GM21576 (cell line): ENCODE measurements at regions not wholly inside any gene's neighbourhood (a gene's known extent, or its start where the extent isn't known, plus 50 kb on each side); places are given as distances from the start of the nearest gene placed in this dataset.

ENCODE experiments used
- ATAC-seq: cut with Tn5 transposase; IDR thresholded peaks from one replicate; pipeline ENCODE4 v1.9.1; 2021; ENCODE audit warnings: mild to moderate bottlenecking, moderate library complexity; ENCODE audit not compliant: unreplicated experiment

DNA sequence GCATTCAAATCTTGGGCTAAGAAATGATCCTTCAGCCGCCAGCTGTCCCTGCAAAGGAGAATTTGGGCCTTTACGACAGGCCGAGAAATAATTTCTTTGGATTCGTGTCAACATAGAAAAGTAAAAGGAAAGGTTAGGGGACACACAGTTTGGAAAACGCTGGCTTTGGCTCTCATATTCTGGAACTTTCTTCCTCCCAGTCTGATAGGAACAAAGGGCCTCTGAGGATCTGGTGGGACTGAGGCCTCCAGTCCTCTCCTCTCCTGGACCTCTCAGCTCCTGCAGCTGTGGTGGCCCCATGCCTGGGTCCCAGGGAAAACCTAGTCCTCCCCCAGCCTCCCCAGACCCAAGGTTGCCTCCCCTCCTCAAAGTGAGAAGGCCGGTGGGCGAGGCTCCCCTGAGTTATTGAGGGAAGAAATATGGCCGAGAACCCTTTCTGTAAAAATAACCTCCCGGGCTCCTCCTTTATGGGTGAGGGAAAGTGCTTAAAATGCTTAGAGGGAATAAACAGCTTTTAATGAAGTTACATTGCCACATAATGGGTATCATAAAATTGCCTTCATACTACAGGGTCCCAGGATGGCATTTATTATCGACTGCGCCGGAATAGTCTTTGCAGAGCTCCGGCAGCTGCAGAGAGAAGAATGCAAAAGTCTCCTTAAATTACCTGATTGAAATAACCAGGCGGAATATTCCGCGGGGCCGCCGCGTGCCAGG, 188.3 kb downstream of the PHETA1 start:
- ATAC-seq: no peak

- no peak for ATAC-seq
Observed at GRCh38 chr12:111178181-111179081, 190.5 kb downstream of the PHETA1 start.

- ATAC-seq: no peak
Observed at GRCh38 chr12:111175396-111176094, 193.3 kb downstream of the PHETA1 start.

GRCh38 chr12:111174961-111175345, 193.9 kb downstream of the PHETA1 start:
- ATAC-seq: no peak

DNA sequence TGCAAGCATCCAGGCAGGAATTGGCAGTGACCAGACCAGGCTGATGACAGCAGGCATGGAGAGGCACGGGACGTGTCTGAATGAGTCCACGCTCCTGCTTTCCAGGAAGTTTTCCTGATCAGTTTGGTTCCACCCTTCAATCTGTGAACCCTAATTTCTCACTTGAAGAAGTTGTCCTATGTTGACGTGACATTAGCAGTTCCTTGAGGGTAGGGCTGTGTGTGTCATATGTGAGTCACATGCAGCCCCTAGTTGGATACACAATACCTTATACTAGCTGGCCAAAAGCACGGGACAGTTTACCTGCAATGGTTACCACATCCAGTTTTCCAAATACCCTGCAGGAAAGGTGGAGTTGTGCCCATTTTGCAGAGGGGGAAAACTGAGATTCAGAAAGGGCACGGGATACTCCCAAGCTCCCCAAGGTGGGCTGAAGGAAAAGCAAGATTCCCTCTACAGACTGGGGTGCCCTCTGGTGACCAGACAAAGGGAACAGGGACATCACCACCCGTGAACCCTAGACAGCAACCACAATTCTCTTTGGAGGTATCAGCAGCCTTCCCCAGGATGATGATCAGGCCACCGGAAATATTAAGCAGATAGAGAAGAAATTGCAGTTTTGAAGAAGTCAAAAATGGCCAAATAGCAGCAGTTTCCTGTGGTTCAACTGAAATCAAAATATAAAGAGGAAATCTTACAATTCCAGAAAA, 194.5 kb downstream of the PHETA1 start:
- ATAC-seq: no peak

DNA sequence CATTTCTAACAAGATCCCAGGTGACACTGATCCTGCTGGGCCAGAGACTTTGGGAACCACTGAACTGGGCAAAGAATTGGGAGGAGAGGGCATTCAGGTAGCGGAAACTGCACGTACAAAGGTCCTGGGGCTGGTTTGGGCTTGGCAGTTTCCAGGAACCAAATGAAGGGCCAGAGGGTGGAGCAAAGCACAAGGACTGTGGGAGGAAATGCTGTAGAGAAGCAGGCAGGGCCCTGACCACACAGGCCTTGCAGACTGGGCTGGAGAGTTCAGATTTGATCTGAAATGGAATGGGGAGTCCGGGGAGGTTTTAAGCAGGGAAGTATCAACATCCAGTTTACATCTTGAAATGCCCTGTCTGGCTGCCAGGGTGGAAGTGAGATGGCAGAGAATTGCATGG, 195.1 kb downstream of the PHETA1 start:
- no peak for ATAC-seq

DNA sequence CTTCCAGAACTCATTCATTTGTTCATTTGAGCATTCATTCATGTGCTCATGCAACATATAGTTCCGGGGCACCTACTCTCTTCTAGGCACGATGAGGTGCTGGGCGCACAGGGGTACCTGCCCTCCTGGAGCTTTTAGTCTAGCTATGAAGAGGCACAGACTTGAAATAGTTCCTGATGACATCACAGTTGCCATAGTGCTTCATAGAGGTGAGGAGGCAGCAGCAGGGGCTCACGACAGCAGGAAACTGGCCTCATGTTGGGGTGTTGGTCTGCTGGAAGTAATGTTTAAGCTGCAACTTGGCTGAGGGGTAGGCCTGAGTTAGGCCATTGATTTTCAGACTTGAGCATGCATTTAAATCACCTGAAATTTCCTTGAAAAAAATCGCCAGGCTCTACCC, 195.5 kb downstream of the PHETA1 start:
- no peak for ATAC-seq

DNA sequence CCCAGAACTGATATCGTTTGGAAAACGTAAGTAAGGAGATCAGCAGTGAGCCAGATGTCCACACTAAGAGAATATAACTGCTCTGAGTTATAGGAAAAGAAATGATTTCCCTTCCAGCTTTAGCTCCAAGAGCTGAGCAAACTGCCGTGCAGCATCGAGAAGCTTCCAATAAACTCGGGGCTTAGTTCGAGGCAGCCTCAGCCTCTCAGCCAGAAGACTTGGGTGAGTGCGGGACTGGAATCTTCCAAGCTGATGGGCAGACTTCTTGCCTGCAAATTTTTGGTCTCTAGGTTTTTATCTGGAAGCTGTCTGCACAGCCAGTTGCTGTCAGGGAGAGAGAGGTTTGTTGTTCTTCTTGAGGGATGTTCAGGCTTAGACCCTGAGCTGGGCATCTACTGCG, 196.1 kb downstream of the PHETA1 start:
- ATAC-seq: no peak

- no peak for ATAC-seq
Observed at GRCh38 chr12:111171832-111172231, 197.1 kb downstream of the PHETA1 start.

GRCh38 chr12:111171345-111171744, 197.6 kb downstream of the PHETA1 start:
- ATAC-seq: no peak

DNA sequence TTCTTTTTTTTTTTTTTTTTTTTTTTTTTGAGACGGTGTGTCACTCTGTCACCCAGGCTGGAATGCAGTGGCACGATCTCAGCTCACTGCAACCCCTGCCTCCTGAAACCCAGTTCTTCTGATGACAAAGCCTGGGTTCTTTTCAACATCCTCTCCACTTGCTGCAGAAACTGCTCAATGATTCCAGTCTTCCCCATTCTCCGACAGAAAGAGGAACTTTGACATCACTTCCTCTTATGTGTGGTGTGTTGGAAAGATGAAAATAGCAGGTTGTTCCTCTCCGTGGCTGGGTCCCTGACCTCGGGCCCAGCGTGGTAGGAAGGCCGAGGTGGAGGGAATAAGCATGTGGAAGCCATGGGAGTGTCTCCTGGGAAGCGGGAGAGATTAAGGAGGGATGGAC, 198.4 kb downstream of the PHETA1 start:
- ATAC-seq: no peak

DNA sequence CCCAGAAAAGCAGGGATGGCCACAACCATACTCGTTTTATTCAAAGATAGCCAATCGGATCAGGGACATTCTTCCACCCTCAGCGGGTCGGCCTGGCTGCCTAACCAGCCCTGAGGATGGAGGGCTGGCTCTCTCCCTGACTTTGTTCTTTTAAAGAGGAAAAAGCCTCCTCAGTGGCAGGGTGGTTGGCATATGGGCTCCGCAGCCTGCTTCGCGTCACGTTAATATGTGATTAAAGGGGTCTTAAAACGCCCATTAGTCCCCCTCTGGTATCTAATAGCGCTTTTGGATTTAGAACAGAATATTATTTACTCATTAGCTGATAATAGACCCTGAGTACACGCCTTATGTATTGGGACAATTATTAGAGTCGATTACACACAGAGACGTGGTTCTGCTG, 199.4 kb downstream of the PHETA1 start:
- no peak for ATAC-seq

- no peak for ATAC-seq
Observed at GRCh38 chr12:111169032-111169431, 199.9 kb downstream of the PHETA1 start.

DNA sequence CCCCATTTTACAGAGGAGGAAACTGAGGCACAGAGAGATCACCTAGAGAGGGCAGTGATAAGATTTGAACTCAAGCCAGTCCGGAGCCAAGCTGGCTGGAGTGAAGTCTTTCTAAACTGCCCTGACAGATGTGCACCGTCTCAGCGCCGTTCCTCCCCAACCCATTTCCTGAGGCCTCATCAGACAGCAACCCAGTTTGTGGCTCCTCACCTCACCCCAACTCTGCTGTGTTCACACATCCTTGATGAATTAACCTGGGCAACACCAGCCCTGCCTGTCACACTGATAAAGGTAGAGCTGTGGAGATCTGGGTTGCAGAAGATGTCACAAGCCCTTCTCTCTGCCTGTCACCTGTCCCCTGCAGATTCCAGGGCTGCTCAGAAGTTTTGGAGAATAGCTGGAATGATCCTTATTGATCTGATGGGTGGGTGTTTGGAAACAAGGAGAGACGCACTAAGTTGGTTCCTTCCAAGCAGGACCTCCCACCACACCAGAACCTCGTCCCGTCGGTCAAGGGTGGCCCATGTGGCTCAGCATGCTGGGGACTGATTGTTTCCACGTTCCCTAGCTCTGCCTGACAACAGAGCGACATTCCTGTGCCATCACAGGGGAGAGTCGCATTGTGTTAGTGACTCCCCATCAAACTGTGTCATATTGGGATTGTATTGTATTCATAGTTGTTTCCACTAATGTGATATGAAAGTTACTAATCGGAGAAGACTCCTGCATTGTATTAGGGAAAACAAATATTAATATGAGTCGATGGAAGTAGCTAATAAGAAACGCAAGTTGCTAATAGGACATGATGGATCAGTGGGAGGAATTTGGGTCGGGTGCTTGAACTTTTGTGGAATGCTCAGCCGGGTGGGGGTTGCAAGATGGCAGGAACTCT, 200.6 kb downstream of the PHETA1 start:
- no peak for ATAC-seq

- no peak for ATAC-seq
Observed at GRCh38 chr12:111166779-111167540, 201.9 kb downstream of the PHETA1 start.

DNA sequence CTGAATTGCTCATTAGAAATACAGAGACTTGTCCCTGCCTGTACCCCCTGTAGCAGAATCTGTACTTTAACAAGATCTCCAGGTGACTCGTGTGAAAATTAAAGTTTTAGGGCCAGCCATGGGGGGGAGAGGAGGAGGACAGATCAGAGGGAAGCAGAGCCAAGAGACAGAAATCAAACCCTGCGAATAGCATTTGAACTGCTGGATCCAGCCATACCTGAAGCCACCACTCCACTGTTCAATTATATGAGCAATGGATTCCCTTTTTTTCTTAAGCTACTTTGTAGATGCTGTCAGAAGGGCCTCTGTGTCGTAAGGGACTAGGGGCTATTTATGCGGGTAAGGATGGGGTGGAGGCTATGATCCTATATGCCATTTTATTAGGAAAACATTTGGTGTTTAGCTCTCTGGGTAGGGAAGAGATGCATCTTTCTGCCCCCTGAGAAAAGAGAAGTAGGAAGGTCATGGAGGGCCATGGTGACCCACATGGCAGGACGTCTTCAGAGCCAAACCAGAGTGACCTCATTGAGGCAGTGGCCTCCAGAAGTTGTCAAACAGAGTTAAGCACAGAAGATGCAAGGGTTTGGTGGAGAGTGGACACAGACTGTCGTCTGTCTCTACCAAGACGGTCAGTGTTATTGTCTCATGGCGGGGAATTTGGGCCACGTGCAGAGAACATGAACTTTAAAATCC, 203.9 kb downstream of the PHETA1 start:
- no peak for ATAC-seq

DNA sequence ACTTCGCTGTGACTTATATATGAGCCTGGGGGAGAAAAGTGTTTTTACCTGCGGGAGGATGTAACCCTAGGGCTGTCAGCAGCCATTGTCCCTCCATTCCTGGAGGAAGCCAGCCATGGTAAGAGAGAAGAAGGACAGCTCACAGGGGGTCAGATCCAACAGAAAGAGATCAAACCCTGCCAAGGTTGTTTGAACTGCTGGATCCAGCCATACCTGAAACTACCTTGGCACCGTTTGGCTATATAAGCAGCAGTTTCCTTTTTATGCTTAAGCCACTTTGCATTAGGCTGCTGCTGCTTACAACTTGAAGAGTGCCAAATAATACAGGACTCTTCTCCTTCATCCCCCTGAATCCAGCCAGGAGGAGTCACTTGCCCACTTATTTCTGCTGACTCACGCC, 205.5 kb downstream of the PHETA1 start:
- ATAC-seq: no peak

DNA sequence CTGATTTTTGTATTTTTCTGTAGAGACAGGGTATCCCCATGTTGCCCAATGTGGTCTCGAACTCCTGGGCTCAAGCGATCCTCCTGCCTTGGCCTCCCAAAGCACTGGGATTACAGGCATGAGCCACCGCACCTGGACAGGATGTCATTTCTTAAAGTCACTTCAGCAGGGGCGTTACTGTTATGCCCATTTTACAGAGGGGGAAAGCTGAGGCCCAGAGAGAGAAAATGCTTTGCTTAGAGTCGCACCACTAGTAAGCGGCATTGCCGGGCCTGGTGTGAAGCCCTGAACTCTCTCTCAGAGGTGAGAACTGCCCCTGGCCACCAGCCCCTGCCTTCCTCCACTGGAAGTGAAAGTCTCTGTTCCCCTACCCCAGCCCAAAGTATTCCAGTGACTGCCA, 207.0 kb downstream of the PHETA1 start:
- ATAC-seq: no peak
